IMR-90 (cell line): ENCODE measurements at regions not wholly inside any gene's neighbourhood (a gene's known extent, or its start where the extent isn't known, plus 50 kb on each side); places are given as distances from the start of the nearest gene placed in this dataset.
A peak's percentile ranks its signal among the peaks of the same experiment; 100 is the strongest.

ENCODE experiments used
- ATAC-seq: fragments of 200-7000 bp; cut with Tn5 transposase; 2 replicates; pipeline ENCODE4 v1.9.1; 2020; ENCODE audit warnings: low read depth, mild to moderate bottlenecking, moderate library complexity
- BruUV-seq: library from RNA; stranded (reverse); fragments of 400-500 nt; replicated peaks from 2 replicates; lab custom pipeline; 2021; lab: Mats Ljungman, UMichigan
- CTCF ChIA-PET: fragments of 300-600 bp; formaldehyde crosslinking; extraction: SDS; loops from one replicate; lab custom pipeline; 2021; ENCODE audit warnings: antibody characterized with exemption; lab: Yijun Ruan, JAX
- POLR2A ChIA-PET: fragments of 300-600 bp; sonication (Branson Sonifier 250); formaldehyde crosslinking; loops from one replicate; lab custom pipeline; 2022; ENCODE audit warnings: antibody characterized with exemption; ENCODE audit not compliant: unreplicated experiment; lab: Charles Lee
- DNase-seq: peaks from one replicate; pipeline ENCODE4 v3.0.0; 2013
- H2AFZ ChIP-seq: replicated peaks from 2 replicates; pipeline ENCODE3; 2013; ENCODE audit warnings: low read length, mild to moderate bottlenecking; ENCODE audit not compliant: poor library complexity
- H2AK5ac ChIP-seq: 2 replicates; pipeline ENCODE4 v1.6.1; 2013; ENCODE audit warnings: low read depth, low read length, inconsistent platforms
- H2AK9ac ChIP-seq: replicated peaks from 2 replicates; pipeline ENCODE3; 2013; ENCODE audit warnings: mild to moderate bottlenecking, low read depth, low read length, moderate library complexity; ENCODE audit not compliant: poor library complexity
- H2BK120ac ChIP-seq: 2 replicates; pipeline ENCODE4 v1.6.1; 2013; ENCODE audit warnings: low read depth, low read length, inconsistent platforms
- H2BK15ac ChIP-seq: 3 replicates; pipeline ENCODE4 v1.6.1; 2013; ENCODE audit warnings: low read depth, low read length, inconsistent platforms
- H2BK20ac ChIP-seq: 2 replicates; pipeline ENCODE4 v1.6.1; 2013; ENCODE audit warnings: low read depth, mild to moderate bottlenecking, inconsistent platforms, low read length, moderate library complexity
- H2BK5ac ChIP-seq: 2 replicates; pipeline ENCODE4 v1.6.1; 2013; ENCODE audit warnings: mild to moderate bottlenecking, low read depth, low read length, inconsistent platforms; ENCODE audit not compliant: poor library complexity, severe bottlenecking
- H3K14ac ChIP-seq: replicated peaks from 2 replicates; pipeline ENCODE4 v1.6.1; 2013; ENCODE audit warnings: low read depth, low read length, inconsistent platforms
- H3K18ac ChIP-seq: 2 replicates; pipeline ENCODE4 v1.6.1; 2013; ENCODE audit warnings: low read depth, low read length, control low read depth
- H3K23ac ChIP-seq: 2 replicates; pipeline ENCODE4 v1.6.1; 2013; ENCODE audit warnings: low read depth, low read length, inconsistent platforms
- H3K27ac ChIP-seq: 2 replicates; pipeline ENCODE4 v1.5.1; 2013; ENCODE audit warnings: mild to moderate bottlenecking, control low read depth, low read length; ENCODE audit not compliant: insufficient read depth
- H3K27me3 ChIP-seq: 2 replicates; pipeline ENCODE4 v1.6.1; 2013; ENCODE audit warnings: low read length; ENCODE audit not compliant: control insufficient read depth, insufficient read depth
- H3K36me3 ChIP-seq: 2 replicates; pipeline ENCODE4 v1.6.1; 2013; ENCODE audit warnings: low read length, mixed read lengths; ENCODE audit not compliant: control insufficient read depth, insufficient read depth
- H3K4ac ChIP-seq: 2 replicates; pipeline ENCODE4 v1.6.1; 2013; ENCODE audit warnings: low read depth, low read length, inconsistent platforms
- H3K4me1 ChIP-seq: 2 replicates; pipeline ENCODE4 v1.6.1; 2013; ENCODE audit warnings: low read length, mixed read lengths; ENCODE audit not compliant: control insufficient read depth, insufficient read depth
- H3K4me2 ChIP-seq: 2 replicates; pipeline ENCODE4 v1.6.1; 2013; ENCODE audit warnings: low read depth, mild to moderate bottlenecking, control low read depth, low read length, moderate library complexity
- H3K4me3 ChIP-seq: 2 replicates; pipeline ENCODE4 v1.5.1; 2013; ENCODE audit warnings: low read depth, mild to moderate bottlenecking, control low read depth, low read length, moderate library complexity; ENCODE audit not compliant: insufficient read depth
- H3K56ac ChIP-seq: 2 replicates; pipeline ENCODE4 v1.6.1; 2013; ENCODE audit warnings: low read length, inconsistent platforms; ENCODE audit not compliant: insufficient read depth; ENCODE audit errors: extremely low read depth
- H3K79me1 ChIP-seq, 2 experiments: 2 replicates each; pipeline ENCODE4 v1.6.1; 2013; ENCODE audit warnings: low read length in 2 of 2, inconsistent platforms in 1 of 2, low read depth in 1 of 2
- H3K9ac ChIP-seq: 2 replicates; pipeline ENCODE4 v1.6.1; 2013; ENCODE audit warnings: low read depth, low read length, control low read depth
- H3K9me1 ChIP-seq: 2 replicates; pipeline ENCODE4 v1.6.1; 2013; ENCODE audit warnings: low read length, inconsistent platforms; ENCODE audit not compliant: insufficient read depth
- H3K9me3 ChIP-seq: 2 replicates; pipeline ENCODE4 v1.6.1; 2013; ENCODE audit warnings: low read length; ENCODE audit not compliant: control insufficient read depth, insufficient read depth
- H4K20me1 ChIP-seq: 2 replicates; pipeline ENCODE4 v1.6.1; 2013; ENCODE audit warnings: low read length, inconsistent platforms; ENCODE audit not compliant: insufficient read depth
- H4K5ac ChIP-seq: 2 replicates; pipeline ENCODE4 v1.6.1; 2013; ENCODE audit warnings: mild to moderate bottlenecking, low read depth, low read length, control low read depth
- H4K8ac ChIP-seq, 2 experiments: 2 replicates each; pipeline ENCODE4 v1.6.1; 2013; ENCODE audit warnings: low read depth in 2 of 2, low read length in 2 of 2, control low read depth in 1 of 2, inconsistent platforms in 1 of 2
- H4K91ac ChIP-seq: 2 replicates; pipeline ENCODE4 v1.6.1; 2013; ENCODE audit warnings: low read depth, low read length, inconsistent platforms; ENCODE audit not compliant: insufficient read depth
- BHLHE40 ChIP-seq: fragments of 150-350 bp; IDR thresholded peaks from 2 replicates; pipeline ENCODE4 v1.6.1; 2016; ENCODE audit warnings: mild to moderate bottlenecking, low read depth, low read length
- CEBPB ChIP-seq: IDR thresholded peaks from 2 replicates; pipeline ENCODE4 v1.6.1; 2012; ENCODE audit warnings: low read depth, low read length, improper control_type of control experiment
- CHD1 ChIP-seq: IDR thresholded peaks from 2 replicates; pipeline ENCODE4 v1.6.1; 2012; ENCODE audit warnings: low read depth, low read length, improper control_type of control experiment
- CTCF ChIP-seq: conservative IDR thresholded peaks from 2 replicates; pipeline ENCODE4 v1.5.1; 2012; ENCODE audit warnings: mild to moderate bottlenecking, low read depth, low read length, improper control_type of control experiment
- ELK1 ChIP-seq: fragments of 150-350 bp; IDR thresholded peaks from 2 replicates; pipeline ENCODE4 v1.6.1; 2016; ENCODE audit warnings: low read depth, mild to moderate bottlenecking, low read length, moderate library complexity, borderline replicate concordance
- FOS ChIP-seq: fragments of 150-350 bp; IDR thresholded peaks from 2 replicates; pipeline ENCODE4 v1.6.1; 2016; ENCODE audit warnings: low read depth, low read length
- MAFK ChIP-seq: IDR thresholded peaks from 2 replicates; pipeline ENCODE4 v1.6.1; 2012; ENCODE audit warnings: low read depth, low read length, improper control_type of control experiment
- MAZ ChIP-seq: IDR thresholded peaks from 2 replicates; pipeline ENCODE4 v1.6.1; 2012; ENCODE audit warnings: low read depth, mild to moderate bottlenecking, low read length, improper control_type of control experiment, moderate library complexity, borderline replicate concordance
- MXI1 ChIP-seq: IDR thresholded peaks from 2 replicates; pipeline ENCODE4 v1.6.1; 2012; ENCODE audit warnings: low read depth, mild to moderate bottlenecking, low read length, moderate library complexity, borderline replicate concordance
- NFE2L2 ChIP-seq: fragments of 150-350 bp; IDR thresholded peaks from 2 replicates; pipeline ENCODE4 v1.6.1; 2016; ENCODE audit warnings: low read depth, mild to moderate bottlenecking, low read length
- RAD21 ChIP-seq: IDR thresholded peaks from 2 replicates; pipeline ENCODE4 v1.6.1; 2012; ENCODE audit warnings: low read length, improper control_type of control experiment
- RCOR1 ChIP-seq: IDR thresholded peaks from 2 replicates; pipeline ENCODE4 v1.6.1; 2012; ENCODE audit warnings: mild to moderate bottlenecking, low read length, improper control_type of control experiment; ENCODE audit not compliant: insufficient replicate concordance
- RFX5 ChIP-seq: IDR thresholded peaks from 2 replicates; pipeline ENCODE4 v1.8.0; 2012; ENCODE audit warnings: low read depth, mild to moderate bottlenecking, low read length, moderate library complexity
- SMC3 ChIP-seq: fragments of 150-350 bp; IDR thresholded peaks from 2 replicates; pipeline ENCODE4 v1.6.1; 2016; ENCODE audit warnings: low read depth, mild to moderate bottlenecking, antibody characterized with exemption, low read length, moderate library complexity
- dilution Hi-C: fragments of 300-500 bp; cut with HindIII; formaldehyde crosslinking; loops from one replicate; pipeline ENCODE4 v1.14.3; 2018; ENCODE audit warnings: low sequenced_read_pairs; ENCODE audit not compliant: unreplicated experiment
- in situ Hi-C: fragments of 300-500 bp; cut with MboI; formaldehyde crosslinking; loops from 3 replicates; pipeline ENCODE4 v1.14.3; 2019; ENCODE audit warnings: low sequenced_read_pairs, inconsistent platforms, mixed read lengths
- intact Hi-C: fragments of 100-400 bp; cut with micrococcal nuclease; formaldehyde crosslinking; loops from 2 replicates; pipeline ENCODE4 v1.10.0; 2022

GRCh38 chr1:30811187-30811586 lies 53.6 kb upstream of the LAPTM5 start:
- no peak for TF ChIP-seq RCOR1
- TF ChIP-seq SMC3: no peak
- TF ChIP-seq BHLHE40: no peak
- no peak for TF ChIP-seq MAFK
- TF ChIP-seq ELK1: no peak
- no peak for TF ChIP-seq CEBPB
- TF ChIP-seq RFX5: no peak
- no peak for TF ChIP-seq CHD1
- no peak for TF ChIP-seq RAD21
- TF ChIP-seq MXI1: no peak
- TF ChIP-seq NFE2L2: no peak
- TF ChIP-seq MAZ: no peak
- no peak for TF ChIP-seq FOS
- no peak for TF ChIP-seq CTCF
- ChIA-PET POLR2A (no interaction called here), CTCF (interaction anchor here (1.0 to 1.2 kb wide), 2 partner anchors 9 to 100 kb away, joined by 3 to 5 read pairs; no protein-coding TSS in a partner anchor)
- DNase-seq (no peak), ATAC-seq (no peak)
- Histone ChIP-seq H2BK120ac (peak overlapping the region; percentile 100), H2BK20ac (peak overlapping the region; percentile 100), H2BK15ac (peak overlapping the region; percentile 72), H4K8ac (peak overlapping the region; percentile 31 to 95), H4K5ac (0 out of 2 replicates have a peak overlapping the region, but pooled peaks have one; percentile 8), H3K27me3 (no peaks in the 10 kb centered on the region), H3K4me1 (peaks cover 26% of the 10 kb centered on the region), H2AFZ (peak overlapping the region; percentile 49), H2BK5ac (peak overlapping the region; percentile 90), H3K14ac (peak overlapping the region; percentile 94), H4K20me1 (no peaks in the 10 kb centered on the region; the same call in 1 of the 2 replicates), H4K91ac (peak overlapping the region; percentile 97), H3K4ac (peak overlapping the region; percentile 99), H3K79me1 (peaks cover 0 to 11% of the 10 kb centered on the region in 2 experiments; a peak in 1 of 4 replicates), H3K9me3 (no peaks in the 10 kb centered on the region), H3K9me1 (peaks cover 33% of the 10 kb centered on the region), H3K36me3 (no peaks in the 10 kb centered on the region), H3K27ac (peak overlapping the region; percentile 58; the same call in 1 of the 2 replicates), H3K23ac (peak overlapping the region; percentile 95; the same call in 1 of the 2 replicates), H3K4me2 (no peak overlapping the region), H3K9ac (no peak overlapping the region), H2AK5ac (peak overlapping the region; percentile 97), H3K56ac (0 out of 2 replicates have a peak overlapping the region, but pooled peaks have one; percentile 80), H3K18ac (peak overlapping the region; percentile 49; the same call in 1 of the 2 replicates), H3K4me3 (no peak overlapping the region), H2AK9ac (no peak overlapping the region)
- BruUV-seq: no TSS peak
- dilution Hi-C loops (loop anchor here (25.0 kb wide), 1 partner anchor 101 kb away; the partner anchor contains the start of gene SDC3), intact Hi-C loops (no loop called here), in situ Hi-C loops (no loop called here)
